GM12878 (cell line): ENCODE measurements at regions not wholly inside any gene's neighbourhood (a gene's known extent, or its start where the extent isn't known, plus 50 kb on each side); places are given as distances from the start of the nearest gene placed in this dataset.

Experiments
- ATAC-seq: fragments of 200-7000 bp; cut with Tn5 transposase; 3 replicates; pipeline ENCODE4 v1.9.1; 2020; ENCODE audit warnings: mild to moderate bottlenecking, moderate library complexity
- BruUV-seq: library from RNA; stranded (reverse); fragments of 400-500 nt; replicated peaks from 2 replicates; lab custom pipeline; 2021; lab: Mats Ljungman, UMichigan
- CTCF ChIA-PET: fragments of 300-600 bp; sonication (Branson Sonifier 250); formaldehyde crosslinking; extraction: SDS; loops from one replicate; lab custom pipeline; 2021; ENCODE audit warnings: inconsistent platforms; lab: Yijun Ruan, JAX
- POLR2A ChIA-PET: fragments of 350-600 bp; formaldehyde crosslinking; extraction: SDS; loops from one replicate; lab custom pipeline; 2021; ENCODE audit warnings: inconsistent platforms; lab: Charles Lee
- RAD21 ChIA-PET: fragments of 300-600 bp; sonication (Branson Sonifier 250); formaldehyde crosslinking; loops from one replicate; lab custom pipeline; 2023; ENCODE audit warnings: antibody characterized with exemption; ENCODE audit not compliant: unreplicated experiment; lab: Charles Lee
- SMC1A ChIA-PET: fragments of 300-600 bp; sonication (Branson Sonifier 250); formaldehyde crosslinking; loops from one replicate; lab custom pipeline; 2023; ENCODE audit not compliant: unreplicated experiment, uncharacterized antibody; lab: Charles Lee
- DNase-seq: peaks from one replicate; pipeline ENCODE4 v3.0.0-alpha.2; 2011; ENCODE audit warnings: low read depth, low spot score
- FAIRE-seq: peaks from 3 replicates; lab custom pipeline; 2011; peaks lifted over from hg19 to GRCh38; lab: Jason Lieb, UNC
- H2AFZ ChIP-seq: 2 replicates; pipeline ENCODE4 v1.6.0; 2011; ENCODE audit warnings: low read depth, low read length, control low read depth; ENCODE audit not compliant: control insufficient read depth
- H3K27ac ChIP-seq: 2 replicates; pipeline ENCODE4 v1.5.1; 2011; ENCODE audit warnings: control low read depth; ENCODE audit not compliant: control insufficient read depth, insufficient read depth
- H3K27me3 ChIP-seq, 2 experiments: replicated peaks in 1 of 2; 2 replicates each; pipeline versions ENCODE4 v1.6.0 to v1.6.1; 2011; ENCODE audit warnings: low read length in 1 of 2; ENCODE audit not compliant: control insufficient read depth in 2 of 2, insufficient read depth in 2 of 2
- H3K36me3 ChIP-seq, 2 experiments: 2 replicates each; pipeline ENCODE4 v1.5.1; 2011; ENCODE audit warnings: low read length in 1 of 2; ENCODE audit not compliant: control insufficient read depth in 2 of 2, insufficient read depth in 2 of 2
- H3K4me1 ChIP-seq: 2 replicates; pipeline ENCODE4 v1.6.1; 2011; ENCODE audit warnings: mild to moderate bottlenecking, low read length, moderate library complexity, mixed read lengths; ENCODE audit not compliant: control insufficient read depth, insufficient read depth
- H3K4me2 ChIP-seq: 2 replicates; pipeline ENCODE4 v1.6.0; 2011; ENCODE audit warnings: control low read depth; ENCODE audit not compliant: control insufficient read depth, insufficient read depth
- H3K4me3 ChIP-seq: fragments of 200-600 bp; sonication (generic); 2 replicates; pipeline ENCODE4 v1.5.1; 2016
- H3K79me2 ChIP-seq: 2 replicates; pipeline ENCODE4 v1.6.0; 2011; ENCODE audit warnings: low read length; ENCODE audit not compliant: control insufficient read depth, insufficient read depth
- H3K9ac ChIP-seq: 2 replicates; pipeline ENCODE4 v1.8.0; 2011; ENCODE audit warnings: low read length, control low read depth, mixed read lengths; ENCODE audit not compliant: control insufficient read depth, insufficient read depth
- H3K9me3 ChIP-seq: replicated peaks from 3 replicates; pipeline ENCODE4 v1.5.1; 2011; ENCODE audit warnings: mild to moderate bottlenecking, low read length; ENCODE audit not compliant: control insufficient read depth, insufficient read depth
- H4K20me1 ChIP-seq: 2 replicates; pipeline ENCODE4 v1.6.0; 2011; ENCODE audit not compliant: control insufficient read depth, insufficient read depth
- CUX1 ChIP-seq: IDR thresholded peaks from 2 replicates; pipeline ENCODE4 v1.6.1; 2012; ENCODE audit warnings: improper control_type of control experiment, low read depth, low read length; ENCODE audit not compliant: insufficient replicate concordance
- HCFC1 ChIP-seq: fragments of 150-350 bp; IDR thresholded peaks from 2 replicates; pipeline ENCODE4 v1.6.1; 2014; ENCODE audit warnings: low read length
- IRF4 ChIP-seq: IDR thresholded peaks from 2 replicates; pipeline ENCODE4 v1.6.1; 2011; ENCODE audit warnings: low read depth, low read length
- MTA3 ChIP-seq: IDR thresholded peaks from 2 replicates; pipeline ENCODE4 v1.6.1; 2012; ENCODE audit warnings: low read length, inconsistent platforms, borderline replicate concordance
- WGBS: methylation state at CpG from one replicate; pipeline ENCODE4 v1.1.6; 2016; ENCODE audit warnings: low lambda C conversion rate; ENCODE audit not compliant: insufficient replicate concordance, insufficient coverage; ENCODE audit errors: missing lambda C conversion rate; 5-methylcytosine and 5-hydroxymethylcytosine counted together
- in situ Hi-C: fragments of 300-500 bp; cut with MboI; formaldehyde crosslinking; loops from 9 replicates; pipeline ENCODE4 v1.14.3; 2018; ENCODE audit warnings: mixed read lengths
- intact Hi-C: fragments of 100-400 bp; cut with micrococcal nuclease; formaldehyde crosslinking; loops from one replicate; pipeline ENCODE4 v1.14.2; 2022; ENCODE audit not compliant: unreplicated experiment

GRCh38 chr9:71331603-71332002, 210.2 kb upstream of the TRPM3 start:
- BruUV-seq, result no TSS peak
- Histone ChIP-seq H3K27ac (no peak overlapping the region), H3K4me3 (no peak overlapping the region), H2AFZ (no peak overlapping the region), H3K9ac (no peak overlapping the region), H3K9me3 (no peaks in the 10 kb centered on the region), H4K20me1 (no peaks in the 10 kb centered on the region), H3K4me2 (no peak overlapping the region), H3K27me3 (no peaks in the 10 kb centered on the region; a peak in 1 of 4 replicates), H3K36me3 (no peaks in the 10 kb centered on the region), H3K4me1 (no peaks in the 10 kb centered on the region), H3K79me2 (no peaks in the 10 kb centered on the region)
- WGBS, result 29% methylated on average over 2 of the region's 2 CpGs
- no peak for FAIRE-seq
- SMC1A ChIA-PET, result interaction anchor here (0.7 kb wide), 1 partner anchor 593 kb away, joined by 3 read pairs; no protein-coding TSS in a partner anchor
- in situ Hi-C loops, result no loop called here
- CTCF ChIA-PET, result no interaction called here
- intact Hi-C loops, result no loop called here
- TF ChIP-seq IRF4, result no peak
- no peak for TF ChIP-seq CUX1
- TF ChIP-seq MTA3, result no peak
- no peak for TF ChIP-seq HCFC1
- no peak for ATAC-seq
- RAD21 ChIA-PET, result no interaction called here
- no peak for DNase-seq
- POLR2A ChIA-PET, result no interaction called here
